ENCODE measurements at regions not wholly inside any gene's neighbourhood (a gene's known extent, or its start where the extent isn't known, plus 50 kb on each side); places are given as distances from the start of the nearest gene placed in this dataset.

- H3K27ac Mint-ChIP-seq = no peak overlapping the region
- no peak for ATAC-seq (replicated peaks in 1 of 2)
These were observed 377.1 kb upstream of the GOLIM4 start for GRCh38 chr3:168472783-168473182.

GRCh38 chr3:168470380-168470779 is 374.7 kb upstream of the GOLIM4 start:
- no peak overlapping the region for H3K4me3 Mint-ChIP-seq
- H3K27ac Mint-ChIP-seq = no peak overlapping the region
- ATAC-seq (replicated peaks in 1 of 2) (no peak), DNase-seq (no peak)
- no peaks in the 10 kb centered on the region for H3K4me1 Mint-ChIP-seq (ENCODE audit: low read depth)
- H3K9me3 Mint-ChIP-seq = no peaks in the 10 kb centered on the region
- no peaks in the 10 kb centered on the region for H3K36me3 Mint-ChIP-seq (ENCODE audit: insufficient read depth in 2 of 2)
- no peaks in the 10 kb centered on the region for H3K27me3 Mint-ChIP-seq (ENCODE audit: low read depth)

More at GRCh38 chr3:168472783-168473182, 377.1 kb upstream of the GOLIM4 start:
- H3K4me3 Mint-ChIP-seq = no peak overlapping the region
- H3K36me3 Mint-ChIP-seq (ENCODE audit: insufficient read depth in 2 of 2) = no peaks in the 10 kb centered on the region
- H3K4me1 Mint-ChIP-seq (ENCODE audit: low read depth) = no peaks in the 10 kb centered on the region
- no peak for DNase-seq
- H3K9me3 Mint-ChIP-seq = no peaks in the 10 kb centered on the region
- no peaks in the 10 kb centered on the region for H3K27me3 Mint-ChIP-seq (ENCODE audit: low read depth)

DNA sequence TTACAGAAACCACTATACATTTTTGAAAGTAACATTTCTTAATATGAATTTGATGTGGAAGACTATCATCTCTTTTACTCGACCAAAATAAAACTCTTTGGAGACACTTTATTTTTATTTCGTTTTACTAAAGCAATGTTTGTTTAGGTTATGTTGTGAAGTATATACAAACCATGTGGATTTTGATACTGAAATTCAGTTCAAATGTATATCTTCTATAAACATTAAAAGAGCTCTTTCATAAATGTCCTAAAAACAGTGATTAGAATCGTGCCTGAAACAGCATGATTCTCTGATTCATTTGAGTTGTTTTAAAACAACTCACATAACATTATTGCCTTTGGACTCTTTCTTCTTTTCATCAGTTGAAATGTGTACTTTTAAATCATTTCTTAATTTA is 373.7 kb upstream of the GOLIM4 start:
- ATAC-seq (replicated peaks in 1 of 2) = no peak
- H3K4me3 Mint-ChIP-seq = no peak overlapping the region
- no peaks in the 10 kb centered on the region for H3K4me1 Mint-ChIP-seq (ENCODE audit: low read depth)
- H3K27me3 Mint-ChIP-seq (ENCODE audit: low read depth) = no peaks in the 10 kb centered on the region
- no peak for DNase-seq
- H3K27ac Mint-ChIP-seq = no peak overlapping the region
- no peaks in the 10 kb centered on the region for H3K36me3 Mint-ChIP-seq (ENCODE audit: insufficient read depth in 2 of 2)
- H3K9me3 Mint-ChIP-seq = peaks cover 1% of the 10 kb centered on the region in 2 donors

DNA sequence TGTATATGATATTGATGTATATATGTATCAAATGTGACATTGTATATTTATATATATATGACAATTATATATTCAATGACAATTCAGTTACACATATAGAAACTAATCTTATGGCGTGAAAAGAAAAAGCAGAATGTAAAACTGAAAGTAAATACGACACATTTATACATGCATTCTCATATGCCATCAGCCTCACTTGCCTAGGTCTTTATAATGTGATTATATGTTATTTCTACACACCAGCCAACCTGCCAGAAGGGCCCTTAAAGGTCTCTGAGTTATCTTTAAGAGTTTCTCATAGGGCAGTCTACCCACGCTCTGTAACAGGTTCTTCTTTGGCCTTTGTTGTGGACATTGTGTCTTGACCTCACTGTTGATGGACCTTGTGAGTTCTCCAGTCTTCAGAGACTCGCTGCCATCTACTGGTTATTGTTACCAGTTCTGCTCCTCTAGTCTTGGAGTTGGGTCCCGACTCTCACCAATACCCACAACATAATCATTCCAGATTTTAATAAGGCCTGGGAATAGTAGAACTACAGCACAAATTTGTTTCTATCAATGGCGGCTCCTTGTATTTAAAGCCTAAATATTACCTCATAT is 371.5 kb upstream of the GOLIM4 start:
- DNase-seq = no peak
- no peaks in the 10 kb centered on the region for H3K36me3 Mint-ChIP-seq (ENCODE audit: insufficient read depth in 2 of 2)
- no peak for ATAC-seq (replicated peaks in 1 of 2)
- no peak overlapping the region for H3K4me3 Mint-ChIP-seq
- no peaks in the 10 kb centered on the region for H3K27me3 Mint-ChIP-seq (ENCODE audit: low read depth)
- H3K4me1 Mint-ChIP-seq (ENCODE audit: low read depth) = no peaks in the 10 kb centered on the region
- peaks cover 1% of the 10 kb centered on the region in 2 donors for H3K9me3 Mint-ChIP-seq
- no peak overlapping the region for H3K27ac Mint-ChIP-seq

GRCh38 chr3:168461793-168462192 is 366.1 kb upstream of the GOLIM4 start:
- Mint-ChIP-seq H3K36me3 (ENCODE audit: insufficient read depth in 2 of 2) (no peaks in the 10 kb centered on the region), H3K27ac (no peak overlapping the region), H3K9me3 (peaks cover 6 to 11% of the 10 kb centered on the region in 2 donors), H3K4me3 (no peak overlapping the region), H3K27me3 (ENCODE audit: low read depth) (no peaks in the 10 kb centered on the region), H3K4me1 (ENCODE audit: low read depth) (no peaks in the 10 kb centered on the region)
- no peak for DNase-seq
- no peak for ATAC-seq (replicated peaks in 1 of 2)

GRCh38 chr3:168459226-168459784 is 363.6 kb upstream of the GOLIM4 start:
- Mint-ChIP-seq H3K4me3 (no peak overlapping the region), H3K27ac (no peak overlapping the region), H3K4me1 (ENCODE audit: low read depth) (no peaks in the 10 kb centered on the region), H3K36me3 (ENCODE audit: insufficient read depth in 2 of 2) (no peaks in the 10 kb centered on the region), H3K9me3 (peaks cover 5 to 9% of the 10 kb centered on the region in 2 donors), H3K27me3 (ENCODE audit: low read depth) (no peaks in the 10 kb centered on the region)
- DNase-seq = no peak
- ATAC-seq (replicated peaks in 1 of 2) = no peak

DNA sequence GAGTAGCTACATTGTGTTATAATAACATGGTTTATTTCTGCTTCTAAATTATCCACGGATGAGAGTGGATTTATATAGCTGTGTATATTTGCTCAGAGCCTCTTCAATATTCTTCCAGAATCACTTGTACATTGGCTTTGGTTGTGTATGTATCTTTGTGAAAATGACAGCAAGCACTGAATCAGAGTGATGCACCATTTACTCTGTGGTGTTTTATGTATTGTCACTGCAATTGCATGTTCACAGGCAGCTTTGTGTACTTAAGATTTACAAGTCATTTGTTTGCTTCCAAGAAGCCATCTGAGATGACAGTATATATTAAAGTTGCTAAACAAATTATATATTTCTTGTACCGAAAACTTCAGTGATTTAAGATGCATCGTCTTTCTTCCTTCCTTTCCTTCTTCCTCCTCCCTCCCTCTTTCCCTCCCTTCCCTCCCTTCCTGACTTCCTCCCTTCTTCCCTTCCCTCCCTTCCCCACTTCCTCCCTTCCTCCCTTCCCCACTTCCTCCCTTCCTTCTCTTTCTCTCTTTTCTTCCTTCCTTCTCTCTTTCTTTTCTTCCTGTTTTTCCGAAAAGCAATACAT is 362.3 kb upstream of the GOLIM4 start:
- Mint-ChIP-seq H3K9me3 (peaks cover 5 to 9% of the 10 kb centered on the region in 2 donors), H3K27ac (no peak overlapping the region), H3K36me3 (ENCODE audit: insufficient read depth in 2 of 2) (no peaks in the 10 kb centered on the region), H3K4me1 (ENCODE audit: low read depth) (no peaks in the 10 kb centered on the region), H3K4me3 (no peak overlapping the region), H3K27me3 (ENCODE audit: low read depth) (no peaks in the 10 kb centered on the region)
- DNase-seq (no peak), ATAC-seq (replicated peaks in 1 of 2) (no peak)

DNA sequence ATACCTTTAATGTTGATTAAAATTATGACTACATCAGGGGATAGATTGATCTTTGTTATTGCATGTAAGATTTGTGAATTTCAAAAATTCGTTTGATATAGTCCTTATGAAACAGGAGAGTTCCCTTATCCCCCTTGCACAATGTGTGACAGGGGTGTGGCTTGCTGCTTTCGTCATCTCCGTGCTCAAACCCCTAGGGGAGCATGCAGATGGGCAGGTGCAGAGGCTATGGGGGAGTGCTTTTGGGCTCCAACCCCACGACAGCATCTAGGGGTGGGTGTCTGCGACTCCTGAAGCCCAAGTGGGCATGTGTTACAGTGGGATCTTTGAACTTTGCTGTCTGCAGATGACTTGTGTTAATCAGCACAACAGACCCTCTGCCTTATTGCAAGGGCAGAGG is 360.1 kb upstream of the GOLIM4 start:
- Mint-ChIP-seq H3K4me1 (ENCODE audit: low read depth) (no peaks in the 10 kb centered on the region), H3K36me3 (ENCODE audit: insufficient read depth in 2 of 2) (no peaks in the 10 kb centered on the region), H3K27ac (no peak overlapping the region), H3K4me3 (no peak overlapping the region), H3K9me3 (peaks cover 0 to 4% of the 10 kb centered on the region in 2 donors), H3K27me3 (ENCODE audit: low read depth) (no peaks in the 10 kb centered on the region)
- no peak for DNase-seq
- no peak for ATAC-seq (replicated peaks in 1 of 2)

GRCh38 chr3:168453623-168454022 is 357.9 kb upstream of the GOLIM4 start:
- Mint-ChIP-seq H3K27ac (no peak overlapping the region), H3K4me1 (ENCODE audit: low read depth) (no peaks in the 10 kb centered on the region), H3K36me3 (ENCODE audit: insufficient read depth in 2 of 2) (no peaks in the 10 kb centered on the region), H3K4me3 (no peak overlapping the region), H3K9me3 (peaks cover 0 to 4% of the 10 kb centered on the region in 2 donors), H3K27me3 (ENCODE audit: low read depth) (no peaks in the 10 kb centered on the region)
- ATAC-seq (replicated peaks in 1 of 2) = no peak
- no peak for DNase-seq

DNA sequence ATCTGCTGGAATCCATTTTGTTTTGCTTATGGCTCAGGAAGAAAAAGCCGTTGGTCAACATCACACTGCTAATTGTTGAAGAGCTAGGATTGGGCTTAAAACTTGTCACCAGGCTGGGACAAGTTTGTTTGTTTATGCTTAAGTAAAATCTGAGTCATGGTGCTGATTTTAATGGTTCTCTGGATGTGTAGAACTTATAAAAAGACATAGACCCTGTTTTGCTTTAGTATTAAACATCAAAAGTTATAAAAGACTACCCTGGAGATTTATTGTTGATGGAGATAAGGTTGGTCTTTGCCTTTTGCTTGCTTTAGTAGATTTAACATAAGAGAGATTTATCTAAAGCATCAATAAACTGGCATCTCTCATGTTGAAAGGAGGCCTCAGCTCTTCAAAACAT is 348.2 kb upstream of the GOLIM4 start:
- Mint-ChIP-seq H3K27ac (no peak overlapping the region), H3K4me3 (no peak overlapping the region), H3K27me3 (ENCODE audit: low read depth) (no peaks in the 10 kb centered on the region), H3K36me3 (ENCODE audit: insufficient read depth in 2 of 2) (no peaks in the 10 kb centered on the region), H3K9me3 (no peaks in the 10 kb centered on the region), H3K4me1 (ENCODE audit: low read depth) (no peaks in the 10 kb centered on the region)
- DNase-seq (no peak), ATAC-seq (replicated peaks in 1 of 2) (no peak)

GRCh38 chr3:168442502-168442901 is 346.8 kb upstream of the GOLIM4 start:
- no peaks in the 10 kb centered on the region for H3K27me3 Mint-ChIP-seq (ENCODE audit: low read depth)
- ATAC-seq (replicated peaks in 1 of 2) (no peak), DNase-seq (no peak)
- H3K27ac Mint-ChIP-seq = no peak overlapping the region
- no peaks in the 10 kb centered on the region for H3K9me3 Mint-ChIP-seq
- H3K4me3 Mint-ChIP-seq = no peak overlapping the region
- no peaks in the 10 kb centered on the region for H3K4me1 Mint-ChIP-seq (ENCODE audit: low read depth)
- H3K36me3 Mint-ChIP-seq (ENCODE audit: insufficient read depth in 2 of 2) = no peaks in the 10 kb centered on the region

DNA sequence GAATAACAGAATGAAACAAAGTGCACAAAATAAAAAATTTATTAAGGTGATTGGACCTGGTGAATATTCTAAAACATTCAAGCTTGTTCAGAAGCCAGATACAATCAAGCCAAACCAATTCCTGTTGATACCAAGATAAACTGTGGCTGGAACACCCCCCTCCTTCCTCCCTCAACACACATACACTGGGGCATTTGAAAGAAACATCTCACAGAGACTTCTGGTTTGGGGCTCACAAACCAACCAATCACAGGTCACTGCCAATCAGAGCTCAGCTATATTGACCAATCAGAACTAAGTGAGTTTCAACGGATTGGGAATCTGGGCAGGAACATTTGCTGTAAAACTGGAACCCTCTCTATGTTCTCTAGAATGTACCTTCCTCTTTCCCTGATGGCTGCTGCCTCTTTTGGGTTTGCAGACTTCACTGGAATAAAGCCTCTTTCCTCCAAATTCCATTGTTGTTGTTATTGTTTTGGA is 340.6 kb upstream of the GOLIM4 start:
- H3K27me3 Mint-ChIP-seq (ENCODE audit: low read depth) = no peaks in the 10 kb centered on the region
- H3K4me1 Mint-ChIP-seq (ENCODE audit: low read depth) = no peaks in the 10 kb centered on the region
- DNase-seq = no peak
- H3K36me3 Mint-ChIP-seq (ENCODE audit: insufficient read depth in 2 of 2) = no peaks in the 10 kb centered on the region
- peaks cover 0 to 3% of the 10 kb centered on the region in 2 donors for H3K9me3 Mint-ChIP-seq
- no peak overlapping the region for H3K4me3 Mint-ChIP-seq
- no peak for ATAC-seq (replicated peaks in 1 of 2)
- H3K27ac Mint-ChIP-seq = no peak overlapping the region

DNA sequence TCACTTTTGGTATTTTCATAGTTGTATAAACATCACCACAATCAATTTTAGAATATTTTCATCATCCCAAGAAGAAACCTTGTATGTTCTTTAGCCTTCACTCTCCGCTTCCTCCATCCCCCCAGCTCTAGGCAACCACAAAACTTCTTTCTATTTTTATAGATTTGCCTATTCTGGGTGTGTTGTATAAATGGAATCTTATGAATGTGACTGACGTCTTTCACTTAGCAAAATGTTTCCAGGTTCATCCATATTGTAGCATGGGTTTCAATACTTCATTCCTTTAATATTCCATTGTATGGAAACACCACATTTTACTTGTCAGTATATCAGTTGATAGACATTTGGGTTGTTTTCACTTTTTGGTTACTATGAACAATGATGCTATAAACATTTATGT is 335.8 kb upstream of the GOLIM4 start:
- Mint-ChIP-seq H3K9me3 (peaks cover 0 to 3% of the 10 kb centered on the region in 2 donors), H3K4me1 (ENCODE audit: low read depth) (no peaks in the 10 kb centered on the region), H3K27me3 (ENCODE audit: low read depth) (no peaks in the 10 kb centered on the region), H3K36me3 (ENCODE audit: insufficient read depth in 2 of 2) (no peaks in the 10 kb centered on the region), H3K27ac (no peak overlapping the region), H3K4me3 (no peak overlapping the region)
- DNase-seq (no peak), ATAC-seq (replicated peaks in 1 of 2) (no peak)

All from activated T-cell treated with anti-CD3 and anti-CD28 coated beads, Interleukin-2, amount 50 U/mL, for 72 hours (primary cell).